LNCAP (cell line): ENCODE measurements at regions not wholly inside any gene's neighbourhood (a gene's known extent, or its start where the extent isn't known, plus 50 kb on each side); places are given as distances from the start of the nearest gene placed in this dataset.

Source experiments
- CTCF ChIP-seq: fragments of 450-650 bp; IDR thresholded peaks from 2 replicates; pipeline ENCODE4 v1.5.1; 2017; ENCODE audit warnings: mild to moderate bottlenecking

DNA sequence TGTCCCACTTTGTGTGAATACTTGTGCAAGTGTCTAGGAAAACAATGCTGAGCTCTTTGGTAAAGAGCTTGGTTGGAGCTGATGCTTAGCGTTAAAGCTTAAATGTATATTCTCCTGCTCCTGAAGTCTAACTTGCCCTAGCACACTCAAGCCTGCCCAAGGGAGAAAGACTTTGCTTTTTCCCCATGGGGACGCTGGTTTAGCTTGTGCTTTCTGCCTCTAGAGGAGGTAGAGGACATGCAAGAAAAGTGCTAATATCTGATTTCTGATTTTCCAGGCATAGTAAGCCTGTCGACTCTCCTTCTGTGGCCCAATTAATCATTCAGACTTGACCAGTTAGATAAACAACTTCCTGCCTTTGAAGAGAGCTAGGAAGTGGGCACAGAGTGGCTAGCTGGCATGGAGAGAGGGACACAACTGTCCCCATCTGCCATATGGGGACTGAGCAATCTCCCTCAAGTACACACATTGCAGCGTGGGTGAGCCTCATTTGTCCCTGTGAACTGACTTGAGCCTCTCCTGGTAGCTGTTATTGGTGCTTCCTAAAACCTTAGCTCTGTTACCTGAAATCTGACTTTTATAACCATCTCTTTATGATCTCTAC, 348.4 kb downstream of the BRINP1 start:
- no peak for TF ChIP-seq CTCF

DNA sequence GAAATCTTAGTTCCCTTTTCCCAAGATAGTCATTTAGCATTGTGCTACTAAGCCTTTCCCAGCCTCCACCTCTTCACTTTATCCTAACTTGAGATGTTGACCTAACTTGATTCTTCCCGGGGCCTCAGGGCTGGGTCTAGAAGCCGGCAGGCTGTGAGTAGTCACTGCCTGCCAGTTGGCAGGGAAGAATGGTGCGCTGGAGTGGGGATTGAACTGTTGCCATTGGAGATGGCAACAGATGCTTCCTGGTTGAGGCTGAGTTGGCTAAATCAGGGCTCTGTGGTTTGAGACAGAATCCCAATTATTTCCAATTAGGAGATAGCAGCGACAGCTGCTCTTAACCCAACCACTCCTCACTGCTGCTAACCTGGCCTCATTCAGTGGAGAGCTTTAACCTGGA, 343.1 kb downstream of the BRINP1 start:
- TF ChIP-seq CTCF = no peak

- no peak for TF ChIP-seq CTCF
Measured at GRCh38 chr9:119027901-119028699, 341.1 kb downstream of the BRINP1 start.

GRCh38 chr9:119029886-119030285, 339.3 kb downstream of the BRINP1 start:
- TF ChIP-seq CTCF = no peak

DNA sequence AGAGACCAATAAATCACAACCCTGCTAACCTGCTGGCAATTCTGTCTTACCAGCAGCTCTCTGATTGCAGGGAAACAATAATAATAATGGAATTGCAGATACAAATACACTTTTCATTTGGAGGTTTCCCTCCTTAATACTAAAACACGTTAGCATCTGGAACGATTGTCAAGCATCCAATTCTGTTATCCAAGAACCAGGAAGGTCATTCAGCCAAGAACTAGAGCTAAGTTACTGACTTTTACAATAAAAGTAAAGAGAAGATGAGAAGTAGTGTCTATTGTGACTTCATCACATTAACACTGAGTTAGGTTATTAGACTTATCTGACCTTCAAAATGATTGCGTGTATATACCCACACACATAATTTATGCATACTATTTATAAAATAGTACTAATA, 335.6 kb downstream of the BRINP1 start:
- TF ChIP-seq CTCF = no peak

- no peak for TF ChIP-seq CTCF
Measured at GRCh38 chr9:119036969-119037368, 332.3 kb downstream of the BRINP1 start.

DNA sequence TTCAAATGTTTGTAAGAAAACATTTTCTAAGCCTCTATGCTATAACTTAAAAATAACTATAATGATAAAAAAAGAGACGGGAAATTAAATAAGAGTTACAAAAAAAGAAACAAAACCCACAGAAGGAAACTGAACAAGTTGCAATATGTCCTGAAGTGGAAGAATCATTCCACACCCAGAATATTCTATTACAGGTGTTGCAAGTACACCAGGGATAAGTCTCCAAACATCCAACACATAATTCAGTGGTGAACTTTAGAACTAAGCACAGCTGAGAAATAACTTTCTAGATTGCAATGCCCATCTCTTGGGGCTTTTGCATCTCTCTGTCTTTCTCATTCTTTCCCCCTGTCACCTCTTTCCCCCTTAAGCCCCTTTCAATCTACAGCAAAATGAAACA, 325.2 kb downstream of the BRINP1 start:
- TF ChIP-seq CTCF = no peak
